Liver (tissue), 8 donors: ENCODE measurements at regions not wholly inside any gene's neighbourhood (a gene's known extent, or its start where the extent isn't known, plus 50 kb on each side); places are given as distances from the start of the nearest gene placed in this dataset.

Source experiments
- DNase-seq: peaks from one replicate; pipeline ENCODE4 v3.0.0-alpha.2; 2017; ENCODE audit warnings: low spot score
- H3K27ac ChIP-seq, 2 donors: one replicate each; pipeline ENCODE4 v1.7.0; 2013; ENCODE audit warnings: inconsistent platforms in 2 of 2, low read length in 2 of 2, control low read depth in 1 of 2, low read depth in 1 of 2, mild to moderate bottlenecking in 1 of 2
- H3K27me3 ChIP-seq, 4 donors: one replicate each; pipeline versions ENCODE4 v1.6.1 to v1.7.0; 2013; ENCODE audit warnings: low read length in 3 of 4, inconsistent platforms in 1 of 4, mild to moderate bottlenecking in 1 of 4, moderate library complexity in 1 of 4; ENCODE audit not compliant: control insufficient read depth in 4 of 4, insufficient read depth in 4 of 4
- H3K36me3 ChIP-seq, 4 donors: one replicate each; pipeline versions ENCODE4 v1.6.1 to v1.7.0; 2013; ENCODE audit warnings: low read length in 3 of 4, mild to moderate bottlenecking in 3 of 4, low read depth in 1 of 4, moderate library complexity in 1 of 4; ENCODE audit not compliant: control insufficient read depth in 4 of 4, insufficient read depth in 3 of 4
- H3K4me1 ChIP-seq, 4 donors: one replicate each; pipeline versions ENCODE4 v1.6.1 to v1.7.0; 2013; ENCODE audit warnings: low read length in 3 of 4, mild to moderate bottlenecking in 3 of 4, moderate library complexity in 1 of 4; ENCODE audit not compliant: control insufficient read depth in 4 of 4, insufficient read depth in 4 of 4
- H3K4me3 ChIP-seq, 3 donors: one replicate each; pipeline versions ENCODE4 v1.6.1 to v1.7.0; 2013; ENCODE audit warnings: low read length in 3 of 3, control low read depth in 1 of 3, low read depth in 1 of 3, mild to moderate bottlenecking in 1 of 3
- H3K9ac ChIP-seq, 2 donors: one replicate each; pipeline ENCODE4 v1.7.0; 2013; ENCODE audit warnings: low read length in 2 of 2, mild to moderate bottlenecking in 2 of 2, moderate library complexity in 2 of 2, control low read depth in 1 of 2, low read depth in 1 of 2
- H3K9me3 ChIP-seq, 4 donors: one replicate each; pipeline versions ENCODE4 v1.6.1 to v1.7.0; 2013; ENCODE audit warnings: low read length in 3 of 4; ENCODE audit not compliant: control insufficient read depth in 4 of 4
- ATF3 ChIP-seq: IDR thresholded peaks from 2 replicates; pipeline ENCODE4 v1.6.1; 2016; ENCODE audit warnings: antibody characterized with exemption
- CTCF ChIP-seq: fragments of 150-350 bp; IDR thresholded peaks from 2 replicates; pipeline ENCODE4 v1.5.1; 2017; ENCODE audit warnings: improper control_type of control experiment, low read depth, low read length; ENCODE audit not compliant: missing input control
- EGR1 ChIP-seq, 2 donors: IDR thresholded peaks; 2 replicates each; pipeline ENCODE4 v1.6.1; 2016 to 2018; ENCODE audit warnings: antibody characterized with exemption in 2 of 2, low read depth in 2 of 2
- FOXA1 ChIP-seq: IDR thresholded peaks from 2 replicates; pipeline ENCODE4 v1.6.1; 2016; ENCODE audit warnings: antibody characterized with exemption
- GABPA ChIP-seq, 2 donors: IDR thresholded peaks in 1 of 2; conservative IDR thresholded peaks in 1 of 2; 2 replicates each; pipeline ENCODE4 v1.6.1; 2016; ENCODE audit warnings: antibody characterized with exemption in 2 of 2, mild to moderate bottlenecking in 1 of 2, moderate library complexity in 1 of 2
- JUND ChIP-seq, 2 donors: IDR thresholded peaks; 2 replicates each; pipeline ENCODE4 v1.6.1; 2016; ENCODE audit warnings: antibody characterized with exemption in 2 of 2
- MAX ChIP-seq: IDR thresholded peaks from 2 replicates; pipeline ENCODE4 v1.6.1; 2016; ENCODE audit warnings: antibody characterized with exemption
- NR2F2 ChIP-seq: IDR thresholded peaks from 2 replicates; pipeline ENCODE4 v1.6.1; 2016; ENCODE audit warnings: antibody characterized with exemption
- REST ChIP-seq: IDR thresholded peaks from 2 replicates; pipeline ENCODE4 v1.6.1; 2016; ENCODE audit warnings: antibody characterized with exemption, mild to moderate bottlenecking
- RXRA ChIP-seq, 2 donors: IDR thresholded peaks; 2 replicates each; pipeline ENCODE4 v1.6.1; 2017 to 2018; ENCODE audit warnings: antibody characterized with exemption in 2 of 2, mild to moderate bottlenecking in 1 of 2
- SP1 ChIP-seq: IDR thresholded peaks from 2 replicates; pipeline ENCODE4 v1.6.1; 2018; ENCODE audit warnings: antibody characterized with exemption, mild to moderate bottlenecking
- YY1 ChIP-seq: IDR thresholded peaks from 2 replicates; pipeline ENCODE4 v1.6.1; 2016; ENCODE audit warnings: antibody characterized with exemption, mild to moderate bottlenecking
- WGBS: extraction: QIAGEN DNeasy Blood & Tissue Kit; methylation state at CpG from one replicate; pipeline ENCODE4 v1.1.7; 2013; 5-methylcytosine and 5-hydroxymethylcytosine counted together
- donor health status: healthy.
- donor health status: healthy.
- donor health status: healthy.
- donor health status: healthy.
- donor health status: healthy.

- Histone ChIP-seq H3K9ac (no peak overlapping the region), H3K4me3 (no peak overlapping the region), H3K36me3 (no peaks in the 10 kb centered on the region), H3K4me1 (no peaks in the 10 kb centered on the region), H3K27ac (no peak overlapping the region), H3K27me3 (peaks cover 0 to 3% (median 0%) of the 10 kb centered on the region in 4 donors), H3K9me3 (no peaks in the 10 kb centered on the region)
- TF ChIP-seq REST (no peak), SP1 (no peak), YY1 (no peak), EGR1 (IDR thresholded peaks at IDR 0.05; ENCODE audit: low read depth in 2 of 2) (no peak), GABPA (IDR thresholded peaks at IDR 0.05 in 1 of 2, conservative IDR thresholded peaks at IDR 0.05 in 1 of 2) (no peak), MAX (no peak), ATF3 (no peak), NR2F2 (no peak), CTCF (no peak), RXRA (IDR thresholded peaks at IDR 0.05) (no peak), FOXA1 (no peak), JUND (IDR thresholded peaks at IDR 0.05) (no peak)
- no peak for DNase-seq
- WGBS = 79% methylated on average over 2 of the region's 2 CpGs
These were observed 311.1 kb downstream of the PDGFC start for GRCh38 chr4:156660465-156660864.

GRCh38 chr4:156659983-156660382 is 311.6 kb downstream of the PDGFC start:
- Histone ChIP-seq H3K36me3 (no peaks in the 10 kb centered on the region), H3K27me3 (peaks cover 0 to 3% (median 0%) of the 10 kb centered on the region in 4 donors), H3K4me1 (no peaks in the 10 kb centered on the region), H3K4me3 (no peak overlapping the region), H3K27ac (no peak overlapping the region), H3K9me3 (peaks cover 0 to 2% (median 0%) of the 10 kb centered on the region in 4 donors), H3K9ac (no peak overlapping the region)
- no peak for DNase-seq
- TF ChIP-seq ATF3 (no peak), MAX (no peak)
- WGBS = 60% methylated on average over 3 of the region's 3 CpGs
